ENCODE measurements at regions not wholly inside any gene's neighbourhood (a gene's known extent, or its start where the extent isn't known, plus 50 kb on each side); places are given as distances from the start of the nearest gene placed in this dataset.

DNA sequence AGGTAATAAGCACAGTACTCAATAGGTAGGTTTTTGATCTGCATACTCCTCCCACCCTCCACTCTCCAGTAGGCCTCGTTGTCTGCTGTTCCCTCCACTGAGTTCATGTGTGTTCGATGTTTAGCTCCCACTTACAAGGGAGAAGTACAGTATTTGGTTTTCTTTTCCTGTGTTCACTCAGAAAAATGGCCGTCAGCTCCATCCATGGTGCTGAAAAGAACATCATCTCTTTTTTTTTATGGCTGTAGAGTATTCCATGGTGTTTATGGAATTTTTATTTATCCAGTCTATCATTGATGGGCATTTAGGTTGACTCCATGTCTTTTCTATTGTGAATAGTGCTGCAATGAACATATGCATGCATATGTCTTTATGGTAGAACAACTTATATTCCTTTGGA, 849.7 kb upstream of the NRXN1 start:
- no peak overlapping the region for H3K4me3 Mint-ChIP-seq

More for the DNA sequence above, 849.7 kb upstream of the NRXN1 start:
- DNase-seq (ENCODE audit: low spot score) (no peak), ATAC-seq (no peak)
- Histone ChIP-seq H2AFZ (no peak overlapping the region), H3K9me2 (ENCODE audit: insufficient read depth) (peaks cover 6% of the 10 kb centered on the region; the same call in 1 of the 2 replicates), H3K36me3 (ENCODE audit: insufficient read depth) (no peaks in the 10 kb centered on the region), H3K4me3 (no peak overlapping the region), H3K79me2 (replicated peaks; ENCODE audit: insufficient read depth) (no peaks in the 10 kb centered on the region), H3K4me2 (no peak overlapping the region), H4K20me1 (replicated peaks; ENCODE audit: insufficient read depth) (no peaks in the 10 kb centered on the region), H3K4me1 (ENCODE audit: insufficient read depth) (no peaks in the 10 kb centered on the region), H3K27me3 (ENCODE audit: insufficient read depth) (no peaks in the 10 kb centered on the region), H3K27ac (ENCODE audit: low read depth) (no peak overlapping the region), H3F3A (replicated peaks; ENCODE audit: low read depth) (no peaks in the 10 kb centered on the region)
- no peak overlapping the region for H3K27ac Mint-ChIP-seq
- H3K9me3 Mint-ChIP-seq = peaks cover 15% of the 10 kb centered on the region; the same call in 2 of the 3 replicates
- H3K4me1 Mint-ChIP-seq = no peaks in the 10 kb centered on the region; the same call in 2 of the 3 replicates
- TF ChIP-seq JUNB (IDR thresholded peaks at IDR 0.05; ENCODE audit: unreplicated experiment) (no peak), EZH2 (IDR thresholded peaks at IDR 0.05; ENCODE audit: low read depth, unreplicated experiment) (no peak), ZNF331 (CRISPR knock-in tag; IDR thresholded peaks at IDR 0.05; ENCODE audit: low read depth) (no peak), NANOG (IDR thresholded peaks at IDR 0.05; ENCODE audit: borderline replicate concordance) (no peak), CREB1 (CRISPR knock-in tag; IDR thresholded peaks at IDR 0.05; ENCODE audit: low read depth) (no peak), EZH2phosphoT487 (IDR thresholded peaks at IDR 0.05; ENCODE audit: unreplicated experiment) (no peak)
- TF ChIP-seq, protein P1, sequence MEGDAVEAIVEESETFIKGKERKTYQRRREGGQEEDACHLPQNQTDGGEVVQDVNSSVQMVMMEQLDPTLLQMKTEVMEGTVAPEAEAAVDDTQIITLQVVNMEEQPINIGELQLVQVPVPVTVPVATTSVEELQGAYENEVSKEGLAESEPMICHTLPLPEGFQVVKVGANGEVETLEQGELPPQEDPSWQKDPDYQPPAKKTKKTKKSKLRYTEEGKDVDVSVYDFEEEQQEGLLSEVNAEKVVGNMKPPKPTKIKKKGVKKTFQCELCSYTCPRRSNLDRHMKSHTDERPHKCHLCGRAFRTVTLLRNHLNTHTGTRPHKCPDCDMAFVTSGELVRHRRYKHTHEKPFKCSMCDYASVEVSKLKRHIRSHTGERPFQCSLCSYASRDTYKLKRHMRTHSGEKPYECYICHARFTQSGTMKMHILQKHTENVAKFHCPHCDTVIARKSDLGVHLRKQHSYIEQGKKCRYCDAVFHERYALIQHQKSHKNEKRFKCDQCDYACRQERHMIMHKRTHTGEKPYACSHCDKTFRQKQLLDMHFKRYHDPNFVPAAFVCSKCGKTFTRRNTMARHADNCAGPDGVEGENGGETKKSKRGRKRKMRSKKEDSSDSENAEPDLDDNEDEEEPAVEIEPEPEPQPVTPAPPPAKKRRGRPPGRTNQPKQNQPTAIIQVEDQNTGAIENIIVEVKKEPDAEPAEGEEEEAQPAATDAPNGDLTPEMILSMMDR (conservative IDR thresholded peaks at IDR 0.05; ENCODE audit: low read depth in 2 of 2) = no peak
- TF ChIP-seq, protein P2, sequence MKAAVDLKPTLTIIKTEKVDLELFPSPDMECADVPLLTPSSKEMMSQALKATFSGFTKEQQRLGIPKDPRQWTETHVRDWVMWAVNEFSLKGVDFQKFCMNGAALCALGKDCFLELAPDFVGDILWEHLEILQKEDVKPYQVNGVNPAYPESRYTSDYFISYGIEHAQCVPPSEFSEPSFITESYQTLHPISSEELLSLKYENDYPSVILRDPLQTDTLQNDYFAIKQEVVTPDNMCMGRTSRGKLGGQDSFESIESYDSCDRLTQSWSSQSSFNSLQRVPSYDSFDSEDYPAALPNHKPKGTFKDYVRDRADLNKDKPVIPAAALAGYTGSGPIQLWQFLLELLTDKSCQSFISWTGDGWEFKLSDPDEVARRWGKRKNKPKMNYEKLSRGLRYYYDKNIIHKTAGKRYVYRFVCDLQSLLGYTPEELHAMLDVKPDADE (IDR thresholded peaks at IDR 0.05) = no peak
- TF ChIP-seq, protein P3, sequence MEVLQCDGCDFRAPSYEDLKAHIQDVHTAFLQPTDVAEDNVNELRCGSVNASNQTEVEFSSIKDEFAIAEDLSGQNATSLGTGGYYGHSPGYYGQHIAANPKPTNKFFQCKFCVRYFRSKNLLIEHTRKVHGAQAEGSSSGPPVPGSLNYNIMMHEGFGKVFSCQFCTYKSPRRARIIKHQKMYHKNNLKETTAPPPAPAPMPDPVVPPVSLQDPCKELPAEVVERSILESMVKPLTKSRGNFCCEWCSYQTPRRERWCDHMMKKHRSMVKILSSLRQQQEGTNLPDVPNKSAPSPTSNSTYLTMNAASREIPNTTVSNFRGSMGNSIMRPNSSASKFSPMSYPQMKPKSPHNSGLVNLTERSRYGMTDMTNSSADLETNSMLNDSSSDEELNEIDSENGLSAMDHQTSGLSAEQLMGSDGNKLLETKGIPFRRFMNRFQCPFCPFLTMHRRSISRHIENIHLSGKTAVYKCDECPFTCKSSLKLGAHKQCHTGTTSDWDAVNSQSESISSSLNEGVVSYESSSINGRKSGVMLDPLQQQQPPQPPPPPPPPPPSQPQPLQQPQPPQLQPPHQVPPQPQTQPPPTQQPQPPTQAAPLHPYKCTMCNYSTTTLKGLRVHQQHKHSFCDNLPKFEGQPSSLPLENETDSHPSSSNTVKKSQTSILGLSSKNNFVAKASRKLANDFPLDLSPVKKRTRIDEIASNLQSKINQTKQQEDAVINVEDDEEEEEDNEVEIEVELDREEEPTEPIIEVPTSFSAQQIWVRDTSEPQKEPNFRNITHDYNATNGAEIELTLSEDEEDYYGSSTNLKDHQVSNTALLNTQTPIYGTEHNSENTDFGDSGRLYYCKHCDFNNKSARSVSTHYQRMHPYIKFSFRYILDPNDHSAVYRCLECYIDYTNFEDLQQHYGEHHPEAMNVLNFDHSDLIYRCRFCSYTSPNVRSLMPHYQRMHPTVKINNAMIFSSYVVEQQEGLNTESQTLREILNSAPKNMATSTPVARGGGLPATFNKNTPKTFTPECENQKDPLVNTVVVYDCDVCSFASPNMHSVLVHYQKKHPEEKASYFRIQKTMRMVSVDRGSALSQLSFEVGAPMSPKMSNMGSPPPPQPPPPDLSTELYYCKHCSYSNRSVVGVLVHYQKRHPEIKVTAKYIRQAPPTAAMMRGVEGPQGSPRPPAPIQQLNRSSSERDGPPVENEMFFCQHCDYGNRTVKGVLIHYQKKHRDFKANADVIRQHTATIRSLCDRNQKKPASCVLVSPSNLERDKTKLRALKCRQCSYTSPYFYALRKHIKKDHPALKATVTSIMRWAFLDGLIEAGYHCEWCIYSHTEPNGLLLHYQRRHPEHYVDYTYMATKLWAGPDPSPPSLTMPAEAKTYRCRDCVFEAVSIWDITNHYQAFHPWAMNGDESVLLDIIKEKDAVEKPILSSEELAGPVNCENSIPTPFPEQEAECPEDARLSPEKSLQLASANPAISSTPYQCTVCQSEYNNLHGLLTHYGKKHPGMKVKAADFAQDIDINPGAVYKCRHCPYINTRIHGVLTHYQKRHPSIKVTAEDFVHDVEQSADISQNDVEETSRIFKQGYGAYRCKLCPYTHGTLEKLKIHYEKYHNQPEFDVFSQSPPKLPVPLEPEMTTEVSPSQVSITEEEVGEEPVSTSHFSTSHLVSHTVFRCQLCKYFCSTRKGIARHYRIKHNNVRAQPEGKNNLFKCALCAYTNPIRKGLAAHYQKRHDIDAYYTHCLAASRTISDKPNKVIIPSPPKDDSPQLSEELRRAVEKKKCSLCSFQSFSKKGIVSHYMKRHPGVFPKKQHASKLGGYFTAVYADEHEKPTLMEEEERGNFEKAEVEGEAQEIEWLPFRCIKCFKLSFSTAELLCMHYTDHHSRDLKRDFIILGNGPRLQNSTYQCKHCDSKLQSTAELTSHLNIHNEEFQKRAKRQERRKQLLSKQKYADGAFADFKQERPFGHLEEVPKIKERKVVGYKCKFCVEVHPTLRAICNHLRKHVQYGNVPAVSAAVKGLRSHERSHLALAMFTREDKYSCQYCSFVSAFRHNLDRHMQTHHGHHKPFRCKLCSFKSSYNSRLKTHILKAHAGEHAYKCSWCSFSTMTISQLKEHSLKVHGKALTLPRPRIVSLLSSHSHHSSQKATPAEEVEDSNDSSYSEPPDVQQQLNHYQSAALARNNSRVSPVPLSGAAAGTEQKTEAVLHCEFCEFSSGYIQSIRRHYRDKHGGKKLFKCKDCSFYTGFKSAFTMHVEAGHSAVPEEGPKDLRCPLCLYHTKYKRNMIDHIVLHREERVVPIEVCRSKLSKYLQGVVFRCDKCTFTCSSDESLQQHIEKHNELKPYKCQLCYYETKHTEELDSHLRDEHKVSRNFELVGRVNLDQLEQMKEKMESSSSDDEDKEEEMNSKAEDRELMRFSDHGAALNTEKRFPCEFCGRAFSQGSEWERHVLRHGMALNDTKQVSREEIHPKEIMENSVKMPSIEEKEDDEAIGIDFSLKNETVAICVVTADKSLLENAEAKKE (CRISPR knock-in tag; IDR thresholded peaks at IDR 0.05) = no peak
- no peaks in the 10 kb centered on the region for H3K27me3 Mint-ChIP-seq (ENCODE audit: insufficient read depth, low read depth, poor library complexity)
- peaks cover 7% of the 10 kb centered on the region; the same call in 2 of the 3 replicates for H3K36me3 Mint-ChIP-seq (ENCODE audit: low read depth)

All from GM23338 (cell line).